ENCODE measurements at regions not wholly inside any gene's neighbourhood (a gene's known extent, or its start where the extent isn't known, plus 50 kb on each side); places are given as distances from the start of the nearest gene placed in this dataset.

- TF ChIP-seq CTCF (IDR thresholded peaks at IDR 0.05) (no peak), POLR2A (IDR thresholded peaks at IDR 0.05) (no peak)
These were observed 83.6 kb downstream of the ZNF280B start for GRCh38 chr22:22424956-22425355.

All from right lobe of liver (tissue), 4 donors.